ENCODE measurements at regions not wholly inside any gene's neighbourhood (a gene's known extent, or its start where the extent isn't known, plus 50 kb on each side); places are given as distances from the start of the nearest gene placed in this dataset.

- TF ChIP-seq JUNB (IDR thresholded peaks at IDR 0.05): no peak
- TF ChIP-seq HOXB13 (CRISPR knock-in tag; IDR thresholded peaks at IDR 0.05; ENCODE audit: low read depth): no peak
- TF ChIP-seq CEBPB (IDR thresholded peaks at IDR 0.05): no peak
- TF ChIP-seq TFCP2L1 (CRISPR knock-in tag; IDR thresholded peaks at IDR 0.05): no peak
- TF ChIP-seq, protein P1, sequence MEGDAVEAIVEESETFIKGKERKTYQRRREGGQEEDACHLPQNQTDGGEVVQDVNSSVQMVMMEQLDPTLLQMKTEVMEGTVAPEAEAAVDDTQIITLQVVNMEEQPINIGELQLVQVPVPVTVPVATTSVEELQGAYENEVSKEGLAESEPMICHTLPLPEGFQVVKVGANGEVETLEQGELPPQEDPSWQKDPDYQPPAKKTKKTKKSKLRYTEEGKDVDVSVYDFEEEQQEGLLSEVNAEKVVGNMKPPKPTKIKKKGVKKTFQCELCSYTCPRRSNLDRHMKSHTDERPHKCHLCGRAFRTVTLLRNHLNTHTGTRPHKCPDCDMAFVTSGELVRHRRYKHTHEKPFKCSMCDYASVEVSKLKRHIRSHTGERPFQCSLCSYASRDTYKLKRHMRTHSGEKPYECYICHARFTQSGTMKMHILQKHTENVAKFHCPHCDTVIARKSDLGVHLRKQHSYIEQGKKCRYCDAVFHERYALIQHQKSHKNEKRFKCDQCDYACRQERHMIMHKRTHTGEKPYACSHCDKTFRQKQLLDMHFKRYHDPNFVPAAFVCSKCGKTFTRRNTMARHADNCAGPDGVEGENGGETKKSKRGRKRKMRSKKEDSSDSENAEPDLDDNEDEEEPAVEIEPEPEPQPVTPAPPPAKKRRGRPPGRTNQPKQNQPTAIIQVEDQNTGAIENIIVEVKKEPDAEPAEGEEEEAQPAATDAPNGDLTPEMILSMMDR (IDR thresholded peaks at IDR 0.05): peak; percentile 52
- TF ChIP-seq JUN (IDR thresholded peaks at IDR 0.05): peak; percentile 50 to 78; a peak in 3 of 5 replicates
- TF ChIP-seq HEYL (CRISPR knock-in tag; IDR thresholded peaks at IDR 0.05): no peak
- no peak for TF ChIP-seq NFE2L2 (conservative IDR thresholded peaks at IDR 0.05; ENCODE audit: low read length)
- TF ChIP-seq POLR2A (IDR thresholded peaks at IDR 0.05; ENCODE audit: low read length): peak; percentile 63
- TF ChIP-seq CBX2 (IDR thresholded peaks at IDR 0.05; ENCODE audit: borderline replicate concordance, low read depth): no peak
- TF ChIP-seq, protein P2, sequence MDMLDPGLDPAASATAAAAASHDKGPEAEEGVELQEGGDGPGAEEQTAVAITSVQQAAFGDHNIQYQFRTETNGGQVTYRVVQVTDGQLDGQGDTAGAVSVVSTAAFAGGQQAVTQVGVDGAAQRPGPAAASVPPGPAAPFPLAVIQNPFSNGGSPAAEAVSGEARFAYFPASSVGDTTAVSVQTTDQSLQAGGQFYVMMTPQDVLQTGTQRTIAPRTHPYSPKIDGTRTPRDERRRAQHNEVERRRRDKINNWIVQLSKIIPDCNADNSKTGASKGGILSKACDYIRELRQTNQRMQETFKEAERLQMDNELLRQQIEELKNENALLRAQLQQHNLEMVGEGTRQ (IDR thresholded peaks at IDR 0.05): no peak
- TF ChIP-seq CBX8 (IDR thresholded peaks at IDR 0.05): no peak
These were observed 60.4 kb upstream of the BCOR start (continued) for GRCh38 chrX:40158036-40158706.

GRCh38 chrX:40157228-40158035, 59.7 kb upstream of the BCOR start:
- peak overlapping the region; percentile 81 to 100 for H3K27ac ChIP-seq
- ATAC-seq: no peak
- 61% methylated on average over 15 of the region's 15 CpGs for WGBS (ENCODE audit: missing lambda C conversion rate)
- POLR2A ChIA-PET: interaction anchor here (6.2 kb wide), 1 partner anchor 60 kb away, joined by 67 read pairs; the partner anchor contains the start of gene BCOR
- TF ChIP-seq, protein P1 (IDR thresholded peaks at IDR 0.05): no peak
- TF ChIP-seq CEBPB (IDR thresholded peaks at IDR 0.05) (no peak), PHF8 (IDR thresholded peaks at IDR 0.05; ENCODE audit: borderline replicate concordance, low read depth) (no peak), HOXA7 (CRISPR knock-in tag; IDR thresholded peaks at IDR 0.05) (no peak), POLR2AphosphoS2 (conservative IDR thresholded peaks at IDR 0.05; ENCODE audit: low read length) (no peak), POLR2A (IDR thresholded peaks at IDR 0.05; ENCODE audit: low read length) (no peak), ELK1 (IDR thresholded peaks at IDR 0.05; ENCODE audit: low read depth, low read length) (no peak), RCOR1 (IDR thresholded peaks at IDR 0.05; ENCODE audit: low read depth, low read length) (no peak), MYC (IDR thresholded peaks at IDR 0.05; ENCODE audit: borderline replicate concordance, low read length) (no peak), RARB (CRISPR knock-in tag; IDR thresholded peaks at IDR 0.05) (no peak), HEYL (CRISPR knock-in tag; IDR thresholded peaks at IDR 0.05) (no peak), ZNF302 (CRISPR knock-in tag; IDR thresholded peaks at IDR 0.05) (no peak), RFX5 (IDR thresholded peaks at IDR 0.05) (no peak), HDAC2 (IDR thresholded peaks at IDR 0.05) (no peak), SMC3 (IDR thresholded peaks at IDR 0.05) (no peak)
- TF ChIP-seq, protein P3, sequence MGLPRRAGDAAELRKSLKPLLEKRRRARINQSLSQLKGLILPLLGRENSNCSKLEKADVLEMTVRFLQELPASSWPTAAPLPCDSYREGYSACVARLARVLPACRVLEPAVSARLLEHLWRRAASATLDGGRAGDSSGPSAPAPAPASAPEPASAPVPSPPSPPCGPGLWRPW (IDR thresholded peaks at IDR 0.05): no peak
- TF ChIP-seq, protein P4, sequence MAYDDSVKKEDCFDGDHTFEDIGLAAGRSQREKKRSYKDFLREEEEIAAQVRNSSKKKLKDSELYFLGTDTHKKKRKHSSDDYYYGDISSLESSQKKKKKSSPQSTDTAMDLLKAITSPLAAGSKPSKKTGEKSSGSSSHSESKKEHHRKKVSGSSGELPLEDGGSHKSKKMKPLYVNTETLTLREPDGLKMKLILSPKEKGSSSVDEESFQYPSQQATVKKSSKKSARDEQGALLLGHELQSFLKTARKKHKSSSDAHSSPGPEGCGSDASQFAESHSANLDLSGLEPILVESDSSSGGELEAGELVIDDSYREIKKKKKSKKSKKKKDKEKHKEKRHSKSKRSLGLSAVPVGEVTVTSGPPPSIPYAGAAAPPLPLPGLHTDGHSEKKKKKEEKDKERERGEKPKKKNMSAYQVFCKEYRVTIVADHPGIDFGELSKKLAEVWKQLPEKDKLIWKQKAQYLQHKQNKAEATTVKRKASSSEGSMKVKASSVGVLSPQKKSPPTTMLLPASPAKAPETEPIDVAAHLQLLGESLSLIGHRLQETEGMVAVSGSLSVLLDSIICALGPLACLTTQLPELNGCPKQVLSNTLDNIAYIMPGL (CRISPR knock-in tag; IDR thresholded peaks at IDR 0.05; ENCODE audit: borderline replicate concordance): no peak
- TF ChIP-seq, protein P5, sequence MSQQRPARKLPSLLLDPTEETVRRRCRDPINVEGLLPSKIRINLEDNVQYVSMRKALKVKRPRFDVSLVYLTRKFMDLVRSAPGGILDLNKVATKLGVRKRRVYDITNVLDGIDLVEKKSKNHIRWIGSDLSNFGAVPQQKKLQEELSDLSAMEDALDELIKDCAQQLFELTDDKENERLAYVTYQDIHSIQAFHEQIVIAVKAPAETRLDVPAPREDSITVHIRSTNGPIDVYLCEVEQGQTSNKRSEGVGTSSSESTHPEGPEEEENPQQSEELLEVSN (IDR thresholded peaks at IDR 0.05; ENCODE audit: borderline replicate concordance, low read depth): no peak
- FAIRE-seq: no peak
- peaks cover 20% of the 10 kb centered on the region for H3K4me1 ChIP-seq
- peak overlapping the region; percentile 43 for H3K4me3 ChIP-seq
- peak overlapping the region; percentile 90 for H3K4me2 ChIP-seq
- no peaks in the 10 kb centered on the region for H3K9me3 ChIP-seq
- CTCF ChIA-PET: interaction anchor here (0.6 to 2.2 kb wide), 2 partner anchors 12 to 59 kb away, joined by 3 to 6 read pairs; partner anchors contain the start of gene BCOR
- no peak for DNase-seq (ENCODE audit: low read depth in 1 of 2, low spot score in 1 of 2)
